GM10248 (cell line): ENCODE measurements at regions not wholly inside any gene's neighbourhood (a gene's known extent, or its start where the extent isn't known, plus 50 kb on each side); places are given as distances from the start of the nearest gene placed in this dataset.
"Not testable (repeated sequence)": the region's sequence is repeated elsewhere in the genome, so short reads cannot be mapped to it uniquely, and the experiment has no call there.

Experiments
- CTCF ChIA-PET: fragments of 300-600 bp; sonication (Branson Sonifier 250); formaldehyde crosslinking; extraction: SDS; loops from one replicate; lab custom pipeline; 2021; ENCODE audit warnings: antibody characterized with exemption; lab: Yijun Ruan, JAX
- POLR2A ChIA-PET: fragments of 350-650 bp; sonication (Branson Sonifier 250); formaldehyde crosslinking; extraction: SDS; loops from one replicate; lab custom pipeline; 2020; ENCODE audit warnings: antibody characterized with exemption; lab: Yijun Ruan, JAX
- DNase-seq: peaks from one replicate; pipeline ENCODE4 v3.0.0; 2012; ENCODE audit errors: extremely low spot score
- CTCF ChIP-seq: IDR thresholded peaks from 2 replicates; pipeline ENCODE4 v1.5.1; 2012; ENCODE audit warnings: mild to moderate bottlenecking, low read depth; ENCODE audit errors: extremely low read depth, missing control alignments, control extremely low read depth

GRCh38 chr16:87033541-87034300, 283.5 kb downstream of the C16orf95 start:
- TF ChIP-seq CTCF: no peak
- no peak for DNase-seq
- ChIA-PET POLR2A (no interaction called here), CTCF (no interaction called here)

- ChIA-PET CTCF (no interaction called here), POLR2A (no interaction called here)
- DNase-seq: no peak
- no peak for TF ChIP-seq CTCF
These were observed 282.9 kb downstream of the C16orf95 start for GRCh38 chr16:87034317-87034716.

GRCh38 chr16:87035053-87035452, 282.1 kb downstream of the C16orf95 start:
- ChIA-PET POLR2A (no interaction called here), CTCF (no interaction called here)
- no peak for DNase-seq
- no peak for TF ChIP-seq CTCF

GRCh38 chr16:87037012-87037411, 280.2 kb downstream of the C16orf95 start:
- no peak for TF ChIP-seq CTCF
- ChIA-PET POLR2A (no interaction called here), CTCF (interaction anchor here (1.3 kb wide), 1 partner anchor 25 kb away, joined by 3 read pairs; no protein-coding TSS in a partner anchor)
- DNase-seq: no peak

- POLR2A ChIA-PET, DNase-seq: not testable (repeated sequence)
- CTCF ChIA-PET: interaction anchor here (1.1 to 2.1 kb wide), 2 partner anchors 9 to 24 kb away, joined by 3 to 5 read pairs; no protein-coding TSS in a partner anchor
These were observed 278.7 kb downstream of the C16orf95 start for GRCh38 chr16:87038528-87038927.

GRCh38 chr16:87040169-87041117, 276.7 kb downstream of the C16orf95 start:
- no peak for DNase-seq
- CTCF ChIA-PET: interaction anchor here (1.2 kb wide), 1 partner anchor 11 kb away, joined by 3 read pairs; no protein-coding TSS in a partner anchor
- POLR2A ChIA-PET: no interaction called here
- no peak for TF ChIP-seq CTCF
